GM12878 (cell line): ENCODE measurements at regions not wholly inside any gene's neighbourhood (a gene's known extent, or its start where the extent isn't known, plus 50 kb on each side); places are given as distances from the start of the nearest gene placed in this dataset.

ENCODE experiments used
- ATAC-seq: fragments of 200-7000 bp; cut with Tn5 transposase; 3 replicates; pipeline ENCODE4 v1.9.1; 2020; ENCODE audit warnings: mild to moderate bottlenecking, moderate library complexity
- BruUV-seq: library from RNA; stranded (reverse); fragments of 400-500 nt; replicated peaks from 2 replicates; lab custom pipeline; 2021; lab: Mats Ljungman, UMichigan
- CTCF ChIA-PET: fragments of 300-600 bp; sonication (Branson Sonifier 250); formaldehyde crosslinking; extraction: SDS; loops from one replicate; lab custom pipeline; 2021; ENCODE audit warnings: inconsistent platforms; lab: Yijun Ruan, JAX
- POLR2A ChIA-PET: fragments of 350-600 bp; formaldehyde crosslinking; extraction: SDS; loops from one replicate; lab custom pipeline; 2021; ENCODE audit warnings: inconsistent platforms; lab: Charles Lee
- RAD21 ChIA-PET: fragments of 300-600 bp; sonication (Branson Sonifier 250); formaldehyde crosslinking; loops from one replicate; lab custom pipeline; 2023; ENCODE audit warnings: antibody characterized with exemption; ENCODE audit not compliant: unreplicated experiment; lab: Charles Lee
- SMC1A ChIA-PET: fragments of 300-600 bp; sonication (Branson Sonifier 250); formaldehyde crosslinking; loops from one replicate; lab custom pipeline; 2023; ENCODE audit not compliant: unreplicated experiment, uncharacterized antibody; lab: Charles Lee
- DNase-seq: peaks from one replicate; pipeline ENCODE4 v3.0.0-alpha.2; 2011; ENCODE audit warnings: low read depth, low spot score
- FAIRE-seq: peaks from 3 replicates; lab custom pipeline; 2011; peaks lifted over from hg19 to GRCh38; lab: Jason Lieb, UNC
- H2AFZ ChIP-seq: 2 replicates; pipeline ENCODE4 v1.6.0; 2011; ENCODE audit warnings: low read depth, low read length, control low read depth; ENCODE audit not compliant: control insufficient read depth
- H3K27ac ChIP-seq: 2 replicates; pipeline ENCODE4 v1.5.1; 2011; ENCODE audit warnings: control low read depth; ENCODE audit not compliant: control insufficient read depth, insufficient read depth
- H3K27me3 ChIP-seq, 2 experiments: replicated peaks in 1 of 2; 2 replicates each; pipeline versions ENCODE4 v1.6.0 to v1.6.1; 2011; ENCODE audit warnings: low read length in 1 of 2; ENCODE audit not compliant: control insufficient read depth in 2 of 2, insufficient read depth in 2 of 2
- H3K36me3 ChIP-seq, 2 experiments: 2 replicates each; pipeline ENCODE4 v1.5.1; 2011; ENCODE audit warnings: low read length in 1 of 2; ENCODE audit not compliant: control insufficient read depth in 2 of 2, insufficient read depth in 2 of 2
- H3K4me1 ChIP-seq: 2 replicates; pipeline ENCODE4 v1.6.1; 2011; ENCODE audit warnings: mild to moderate bottlenecking, low read length, moderate library complexity, mixed read lengths; ENCODE audit not compliant: control insufficient read depth, insufficient read depth
- H3K4me2 ChIP-seq: 2 replicates; pipeline ENCODE4 v1.6.0; 2011; ENCODE audit warnings: control low read depth; ENCODE audit not compliant: control insufficient read depth, insufficient read depth
- H3K4me3 ChIP-seq: fragments of 200-600 bp; sonication (generic); 2 replicates; pipeline ENCODE4 v1.5.1; 2016
- H3K79me2 ChIP-seq: 2 replicates; pipeline ENCODE4 v1.6.0; 2011; ENCODE audit warnings: low read length; ENCODE audit not compliant: control insufficient read depth, insufficient read depth
- H3K9ac ChIP-seq: 2 replicates; pipeline ENCODE4 v1.8.0; 2011; ENCODE audit warnings: low read length, control low read depth, mixed read lengths; ENCODE audit not compliant: control insufficient read depth, insufficient read depth
- H3K9me3 ChIP-seq: replicated peaks from 3 replicates; pipeline ENCODE4 v1.5.1; 2011; ENCODE audit warnings: mild to moderate bottlenecking, low read length; ENCODE audit not compliant: control insufficient read depth, insufficient read depth
- H4K20me1 ChIP-seq: 2 replicates; pipeline ENCODE4 v1.6.0; 2011; ENCODE audit not compliant: control insufficient read depth, insufficient read depth
- BACH1 ChIP-seq: fragments of 450-650 bp; IDR thresholded peaks from 2 replicates; pipeline ENCODE4 v1.6.1; 2017; ENCODE audit warnings: mild to moderate bottlenecking, borderline replicate concordance
- JUND ChIP-seq: IDR thresholded peaks from 2 replicates; pipeline ENCODE4 v1.6.1; 2012; ENCODE audit warnings: low read depth, mild to moderate bottlenecking, low read length, improper control_type of control experiment, moderate library complexity
- LARP7 ChIP-seq: fragments of 450-650 bp; IDR thresholded peaks from 2 replicates; pipeline ENCODE4 v1.6.1; 2017; ENCODE audit warnings: mild to moderate bottlenecking
- NFXL1 ChIP-seq: fragments of 450-650 bp; IDR thresholded peaks from 2 replicates; pipeline ENCODE4 v1.6.1; 2017; ENCODE audit warnings: antibody characterized with exemption, mild to moderate bottlenecking, borderline replicate concordance
- SMARCA5 ChIP-seq: fragments of 450-650 bp; IDR thresholded peaks from 2 replicates; pipeline ENCODE4 v1.6.1; 2017; ENCODE audit warnings: mild to moderate bottlenecking
- SRF ChIP-seq, 2 experiments: IDR thresholded peaks; 2 replicates each; pipeline ENCODE4 v1.6.1; 2011; ENCODE audit warnings: low read depth in 2 of 2, low read length in 2 of 2, mild to moderate bottlenecking in 1 of 2, moderate library complexity in 1 of 2
- TAF1 ChIP-seq: IDR thresholded peaks from 2 replicates; pipeline ENCODE4 v1.6.1; 2011; ENCODE audit warnings: mild to moderate bottlenecking, low read depth, low read length, borderline replicate concordance
- TBL1XR1 ChIP-seq: IDR thresholded peaks from 2 replicates; pipeline ENCODE4 v1.6.1; 2012; ENCODE audit warnings: low read depth, low read length, improper control_type of control experiment
- ZNF622 ChIP-seq: fragments of 450-650 bp; IDR thresholded peaks from 2 replicates; pipeline ENCODE4 v1.6.1; 2017; ENCODE audit warnings: mild to moderate bottlenecking, inconsistent platforms
- WGBS: methylation state at CpG from one replicate; pipeline ENCODE4 v1.1.6; 2016; ENCODE audit warnings: low lambda C conversion rate; ENCODE audit not compliant: insufficient replicate concordance, insufficient coverage; ENCODE audit errors: missing lambda C conversion rate; 5-methylcytosine and 5-hydroxymethylcytosine counted together
- in situ Hi-C: fragments of 300-500 bp; cut with MboI; formaldehyde crosslinking; loops from 9 replicates; pipeline ENCODE4 v1.14.3; 2018; ENCODE audit warnings: mixed read lengths
- intact Hi-C: fragments of 100-400 bp; cut with micrococcal nuclease; formaldehyde crosslinking; loops from one replicate; pipeline ENCODE4 v1.14.2; 2022; ENCODE audit not compliant: unreplicated experiment
- TF ChIP-seq, protein P1 (sequence below): fragments of 450-650 bp; IDR thresholded peaks from 2 replicates; pipeline ENCODE4 v1.6.1; 2014; ENCODE audit warnings: mild to moderate bottlenecking
- TF ChIP-seq, protein P2 (sequence below): fragments of 450-650 bp; IDR thresholded peaks from 2 replicates; pipeline ENCODE4 v1.6.1; 2018; ENCODE audit warnings: borderline replicate concordance, mild to moderate bottlenecking; ENCODE audit not compliant: partially characterized antibody
- TF ChIP-seq, protein P3 (sequence below): IDR thresholded peaks from 2 replicates; pipeline ENCODE4 v1.6.1; 2011; ENCODE audit warnings: borderline replicate concordance, low read depth, mild to moderate bottlenecking, moderate library complexity, low read length; ENCODE audit not compliant: insufficient read depth, poor library complexity, severe bottlenecking
- TF ChIP-seq, protein P4 (sequence below): fragments of 450-650 bp; IDR thresholded peaks from 2 replicates; pipeline ENCODE4 v1.6.1; 2017; ENCODE audit warnings: mild to moderate bottlenecking
- TF ChIP-seq, protein P5 (sequence below): fragments of 450-650 bp; formaldehyde crosslinking; IDR thresholded peaks from 2 replicates; pipeline ENCODE4 v1.4.0; 2020; ENCODE audit warnings: mild to moderate bottlenecking, moderate library complexity

DNA sequence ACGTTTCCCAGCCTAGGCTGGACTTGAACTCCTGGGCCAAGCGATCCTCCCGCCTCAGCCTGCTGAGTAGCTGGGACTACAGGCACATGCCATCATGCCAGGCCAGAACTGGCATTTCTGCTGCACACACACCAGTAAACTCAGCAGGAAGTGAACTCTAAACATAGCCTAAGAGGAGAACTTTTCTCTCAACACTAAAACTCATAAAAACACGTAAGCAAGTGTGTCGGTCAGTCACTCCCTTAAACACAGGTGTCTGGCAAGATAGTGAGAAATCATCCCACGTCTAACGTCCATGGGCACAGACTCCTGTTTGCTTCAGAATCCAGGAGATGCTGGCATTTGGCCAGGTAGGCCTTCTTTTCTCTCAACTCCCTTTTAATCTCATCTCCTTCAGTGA is 104.8 kb downstream of the RPL27A start:
- ATAC-seq (no peak), DNase-seq (no peak), FAIRE-seq (no peak)
- Histone ChIP-seq H3K4me2 (no peak overlapping the region), H3K27me3 (no peaks in the 10 kb centered on the region), H2AFZ (no peak overlapping the region), H3K9ac (no peak overlapping the region), H3K4me3 (no peak overlapping the region), H3K79me2 (no peaks in the 10 kb centered on the region), H3K36me3 (no peaks in the 10 kb centered on the region), H3K27ac (no peak overlapping the region), H3K9me3 (no peaks in the 10 kb centered on the region), H4K20me1 (no peaks in the 10 kb centered on the region), H3K4me1 (no peaks in the 10 kb centered on the region)
- POLR2A ChIA-PET = no interaction called here
- intact Hi-C loops = no loop called here
- SMC1A ChIA-PET = interaction anchor here (3.7 kb wide), 1 partner anchor 10 kb away, joined by 14 read pairs; no protein-coding TSS in a partner anchor
- RAD21 ChIA-PET = no interaction called here
- 71% methylated on average over 6 of the region's 7 CpGs for WGBS
- CTCF ChIA-PET = interaction anchor here (1.2 kb wide), 1 partner anchor 9 kb away, joined by 3 read pairs; no protein-coding TSS in a partner anchor
- no TSS peak for BruUV-seq
- in situ Hi-C loops = no loop called here
- TF ChIP-seq, protein P1, sequence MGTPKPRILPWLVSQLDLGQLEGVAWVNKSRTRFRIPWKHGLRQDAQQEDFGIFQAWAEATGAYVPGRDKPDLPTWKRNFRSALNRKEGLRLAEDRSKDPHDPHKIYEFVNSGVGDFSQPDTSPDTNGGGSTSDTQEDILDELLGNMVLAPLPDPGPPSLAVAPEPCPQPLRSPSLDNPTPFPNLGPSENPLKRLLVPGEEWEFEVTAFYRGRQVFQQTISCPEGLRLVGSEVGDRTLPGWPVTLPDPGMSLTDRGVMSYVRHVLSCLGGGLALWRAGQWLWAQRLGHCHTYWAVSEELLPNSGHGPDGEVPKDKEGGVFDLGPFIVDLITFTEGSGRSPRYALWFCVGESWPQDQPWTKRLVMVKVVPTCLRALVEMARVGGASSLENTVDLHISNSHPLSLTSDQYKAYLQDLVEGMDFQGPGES = no peak
- TF ChIP-seq, protein P2, sequence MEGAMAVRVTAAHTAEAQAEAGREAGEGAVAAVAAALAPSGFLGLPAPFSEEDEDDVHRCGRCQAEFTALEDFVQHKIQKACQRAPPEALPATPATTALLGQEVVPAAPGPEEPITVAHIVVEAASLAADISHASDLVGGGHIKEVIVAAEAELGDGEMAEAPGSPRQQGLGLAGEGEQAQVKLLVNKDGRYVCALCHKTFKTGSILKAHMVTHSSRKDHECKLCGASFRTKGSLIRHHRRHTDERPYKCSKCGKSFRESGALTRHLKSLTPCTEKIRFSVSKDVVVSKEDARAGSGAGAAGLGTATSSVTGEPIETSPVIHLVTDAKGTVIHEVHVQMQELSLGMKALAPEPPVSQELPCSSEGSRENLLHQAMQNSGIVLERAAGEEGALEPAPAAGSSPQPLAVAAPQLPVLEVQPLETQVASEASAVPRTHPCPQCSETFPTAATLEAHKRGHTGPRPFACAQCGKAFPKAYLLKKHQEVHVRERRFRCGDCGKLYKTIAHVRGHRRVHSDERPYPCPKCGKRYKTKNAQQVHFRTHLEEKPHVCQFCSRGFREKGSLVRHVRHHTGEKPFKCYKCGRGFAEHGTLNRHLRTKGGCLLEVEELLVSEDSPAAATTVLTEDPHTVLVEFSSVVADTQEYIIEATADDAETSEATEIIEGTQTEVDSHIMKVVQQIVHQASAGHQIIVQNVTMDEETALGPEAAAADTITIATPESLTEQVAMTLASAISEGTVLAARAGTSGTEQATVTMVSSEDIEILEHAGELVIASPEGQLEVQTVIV = no peak
- TF ChIP-seq SRF (IDR thresholded peaks at IDR 0.05; ENCODE audit: low read depth in 2 of 2, low read length in 2 of 2) (no peak), TBL1XR1 (no peak), SMARCA5 (no peak), TAF1 (no peak), ZNF622 (no peak), BACH1 (no peak), JUND (no peak), LARP7 (no peak), NFXL1 (no peak)
- TF ChIP-seq, protein P3, sequence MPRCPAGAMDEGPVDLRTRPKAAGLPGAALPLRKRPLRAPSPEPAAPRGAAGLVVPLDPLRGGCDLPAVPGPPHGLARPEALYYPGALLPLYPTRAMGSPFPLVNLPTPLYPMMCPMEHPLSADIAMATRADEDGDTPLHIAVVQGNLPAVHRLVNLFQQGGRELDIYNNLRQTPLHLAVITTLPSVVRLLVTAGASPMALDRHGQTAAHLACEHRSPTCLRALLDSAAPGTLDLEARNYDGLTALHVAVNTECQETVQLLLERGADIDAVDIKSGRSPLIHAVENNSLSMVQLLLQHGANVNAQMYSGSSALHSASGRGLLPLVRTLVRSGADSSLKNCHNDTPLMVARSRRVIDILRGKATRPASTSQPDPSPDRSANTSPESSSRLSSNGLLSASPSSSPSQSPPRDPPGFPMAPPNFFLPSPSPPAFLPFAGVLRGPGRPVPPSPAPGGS = no peak
- TF ChIP-seq, protein P4, sequence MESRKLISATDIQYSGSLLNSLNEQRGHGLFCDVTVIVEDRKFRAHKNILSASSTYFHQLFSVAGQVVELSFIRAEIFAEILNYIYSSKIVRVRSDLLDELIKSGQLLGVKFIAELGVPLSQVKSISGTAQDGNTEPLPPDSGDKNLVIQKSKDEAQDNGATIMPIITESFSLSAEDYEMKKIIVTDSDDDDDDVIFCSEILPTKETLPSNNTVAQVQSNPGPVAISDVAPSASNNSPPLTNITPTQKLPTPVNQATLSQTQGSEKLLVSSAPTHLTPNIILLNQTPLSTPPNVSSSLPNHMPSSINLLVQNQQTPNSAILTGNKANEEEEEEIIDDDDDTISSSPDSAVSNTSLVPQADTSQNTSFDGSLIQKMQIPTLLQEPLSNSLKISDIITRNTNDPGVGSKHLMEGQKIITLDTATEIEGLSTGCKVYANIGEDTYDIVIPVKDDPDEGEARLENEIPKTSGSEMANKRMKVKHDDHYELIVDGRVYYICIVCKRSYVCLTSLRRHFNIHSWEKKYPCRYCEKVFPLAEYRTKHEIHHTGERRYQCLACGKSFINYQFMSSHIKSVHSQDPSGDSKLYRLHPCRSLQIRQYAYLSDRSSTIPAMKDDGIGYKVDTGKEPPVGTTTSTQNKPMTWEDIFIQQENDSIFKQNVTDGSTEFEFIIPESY = no peak
- TF ChIP-seq, protein P5, sequence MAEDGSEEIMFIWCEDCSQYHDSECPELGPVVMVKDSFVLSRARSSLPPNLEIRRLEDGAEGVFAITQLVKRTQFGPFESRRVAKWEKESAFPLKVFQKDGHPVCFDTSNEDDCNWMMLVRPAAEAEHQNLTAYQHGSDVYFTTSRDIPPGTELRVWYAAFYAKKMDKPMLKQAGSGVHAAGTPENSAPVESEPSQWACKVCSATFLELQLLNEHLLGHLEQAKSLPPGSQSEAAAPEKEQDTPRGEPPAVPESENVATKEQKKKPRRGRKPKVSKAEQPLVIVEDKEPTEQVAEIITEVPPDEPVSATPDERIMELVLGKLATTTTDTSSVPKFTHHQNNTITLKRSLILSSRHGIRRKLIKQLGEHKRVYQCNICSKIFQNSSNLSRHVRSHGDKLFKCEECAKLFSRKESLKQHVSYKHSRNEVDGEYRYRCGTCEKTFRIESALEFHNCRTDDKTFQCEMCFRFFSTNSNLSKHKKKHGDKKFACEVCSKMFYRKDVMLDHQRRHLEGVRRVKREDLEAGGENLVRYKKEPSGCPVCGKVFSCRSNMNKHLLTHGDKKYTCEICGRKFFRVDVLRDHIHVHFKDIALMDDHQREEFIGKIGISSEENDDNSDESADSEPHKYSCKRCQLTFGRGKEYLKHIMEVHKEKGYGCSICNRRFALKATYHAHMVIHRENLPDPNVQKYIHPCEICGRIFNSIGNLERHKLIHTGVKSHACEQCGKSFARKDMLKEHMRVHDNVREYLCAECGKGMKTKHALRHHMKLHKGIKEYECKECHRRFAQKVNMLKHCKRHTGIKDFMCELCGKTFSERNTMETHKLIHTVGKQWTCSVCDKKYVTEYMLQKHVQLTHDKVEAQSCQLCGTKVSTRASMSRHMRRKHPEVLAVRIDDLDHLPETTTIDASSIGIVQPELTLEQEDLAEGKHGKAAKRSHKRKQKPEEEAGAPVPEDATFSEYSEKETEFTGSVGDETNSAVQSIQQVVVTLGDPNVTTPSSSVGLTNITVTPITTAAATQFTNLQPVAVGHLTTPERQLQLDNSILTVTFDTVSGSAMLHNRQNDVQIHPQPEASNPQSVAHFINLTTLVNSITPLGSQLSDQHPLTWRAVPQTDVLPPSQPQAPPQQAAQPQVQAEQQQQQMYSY = no peak
